ENCODE measurements at regions not wholly inside any gene's neighbourhood (a gene's known extent, or its start where the extent isn't known, plus 50 kb on each side); places are given as distances from the start of the nearest gene placed in this dataset.

DNA sequence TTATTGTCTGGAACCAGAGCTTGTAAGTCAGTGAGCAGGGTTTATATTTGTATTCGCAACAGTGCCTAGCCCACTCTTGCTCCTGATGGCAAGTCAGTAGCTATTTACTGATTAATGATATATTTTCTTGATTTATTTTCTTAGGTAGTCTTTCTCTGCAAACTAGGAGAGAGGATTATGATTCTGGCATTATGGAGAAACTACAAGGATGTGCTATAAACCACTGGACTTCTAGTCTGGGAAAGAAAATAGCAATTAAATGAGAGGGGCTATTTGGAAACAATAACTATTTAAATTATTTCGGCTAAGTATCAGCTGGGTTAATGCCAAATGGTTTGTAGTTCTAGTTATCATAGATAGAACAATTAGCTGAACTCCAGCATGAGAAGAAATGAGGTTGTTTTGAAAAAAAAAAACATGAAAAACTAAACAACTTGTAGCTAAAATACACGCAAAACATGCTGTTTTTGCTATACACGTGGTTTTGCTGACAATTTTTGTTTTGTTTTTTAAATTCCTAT is 304.9 kb upstream of the TCF21 start:
- no peak for DNase-seq

DNA sequence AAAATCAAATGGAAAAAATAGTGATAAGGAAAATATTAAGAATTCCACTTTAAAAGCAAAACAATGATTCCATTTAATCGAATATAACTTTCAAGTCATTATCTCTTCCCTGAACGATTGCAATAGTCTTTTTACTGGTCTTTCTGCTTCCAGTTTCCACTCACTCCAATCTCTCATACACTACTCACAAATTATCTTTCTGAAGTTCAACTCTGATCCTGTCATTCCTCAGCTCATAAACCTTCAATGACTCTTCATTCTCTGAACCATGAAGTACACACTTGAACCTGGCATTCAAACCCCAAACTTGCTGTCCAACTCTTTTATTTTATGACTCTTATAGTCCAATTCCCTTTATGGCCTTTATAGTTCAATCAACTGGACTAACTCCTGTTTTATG is 304.1 kb upstream of the TCF21 start:
- DNase-seq, result no peak

DNA sequence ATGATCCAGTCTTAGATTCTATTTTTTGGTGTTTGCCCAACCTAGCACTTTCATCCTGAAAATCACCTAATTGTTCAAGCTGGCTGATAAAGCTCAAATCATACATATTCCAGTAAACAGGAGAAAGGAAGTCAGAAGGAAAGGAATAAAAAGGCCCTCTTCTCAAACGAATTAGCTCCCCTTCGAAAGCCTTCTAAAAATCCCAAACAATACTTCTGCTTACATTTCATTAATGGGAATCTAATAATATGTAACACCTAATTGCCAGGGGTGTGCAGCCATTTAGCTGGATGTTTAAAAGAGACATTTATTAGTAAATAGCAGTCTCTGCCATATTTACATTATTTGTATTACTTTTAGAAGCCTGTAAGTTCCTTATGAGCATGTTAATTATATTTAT is 302.9 kb upstream of the TCF21 start:
- no peak for DNase-seq

DNA sequence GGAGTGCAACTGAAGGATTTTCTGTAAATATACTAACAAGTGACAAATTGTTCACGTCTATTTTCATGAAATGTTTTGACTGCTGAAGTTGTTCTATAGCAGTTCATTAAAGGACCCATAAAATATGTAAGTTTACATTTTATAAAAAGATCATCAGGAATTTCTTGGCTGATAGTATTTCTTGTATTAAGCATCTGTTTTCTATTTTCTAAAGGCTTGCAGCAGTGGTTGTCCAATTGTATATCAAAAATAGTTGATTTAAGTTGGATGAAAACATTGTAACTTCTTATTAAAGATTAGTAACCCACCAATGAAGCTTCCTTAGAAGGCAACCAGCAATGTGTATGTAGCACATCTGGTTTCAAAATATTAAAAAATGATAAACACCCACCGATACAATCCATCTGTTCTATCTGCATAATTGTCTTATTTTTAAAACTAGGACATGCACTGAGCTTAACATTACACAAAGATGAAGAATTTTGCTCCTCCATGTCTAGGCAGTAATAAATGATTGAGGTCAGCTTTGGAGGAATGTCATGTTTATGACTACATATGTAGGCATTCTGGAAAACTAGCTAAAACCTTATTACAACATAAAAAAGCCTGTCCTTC is 301.3 kb upstream of the TCF21 start:
- DNase-seq, result no peak

DNA sequence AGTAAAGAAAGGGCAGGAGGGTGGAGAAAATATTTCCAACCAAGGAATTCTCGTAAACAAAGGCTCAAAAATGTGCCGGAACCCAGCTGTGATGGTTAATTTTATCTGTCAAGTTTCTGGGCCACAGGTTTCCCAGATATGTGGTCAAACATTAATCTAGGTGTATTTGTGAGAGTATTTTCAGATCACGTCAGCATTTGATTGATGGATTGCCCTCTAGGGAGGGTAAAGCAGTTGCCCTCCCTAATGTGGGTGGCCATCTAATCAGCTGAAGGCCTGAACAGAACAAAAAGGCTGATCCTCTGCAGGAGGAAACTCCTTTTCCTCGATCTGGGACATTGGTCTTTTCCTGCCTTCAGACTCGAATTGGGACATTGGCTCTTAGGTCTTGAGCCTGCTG is 298.7 kb upstream of the TCF21 start:
- no peak for DNase-seq

DNA sequence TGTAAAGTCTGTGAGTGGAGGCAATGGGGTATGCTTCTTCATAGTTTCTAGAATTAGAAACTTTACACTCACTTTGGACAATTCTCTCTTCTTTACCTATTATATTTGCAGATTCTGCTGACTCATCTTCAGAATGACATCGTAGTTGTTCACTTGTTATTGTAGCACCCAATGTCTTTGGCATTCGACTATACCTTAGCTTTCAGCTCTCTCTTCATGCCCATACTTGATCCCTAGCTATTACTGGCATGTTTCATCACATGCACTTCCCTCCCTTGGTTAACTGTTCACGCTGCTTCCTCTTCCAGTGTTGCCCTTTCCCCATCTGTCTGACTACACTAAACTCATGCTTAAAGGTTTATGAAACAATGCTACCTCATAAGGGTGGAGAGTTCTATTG is 298.1 kb upstream of the TCF21 start:
- peak; percentile 76 for DNase-seq

DNA sequence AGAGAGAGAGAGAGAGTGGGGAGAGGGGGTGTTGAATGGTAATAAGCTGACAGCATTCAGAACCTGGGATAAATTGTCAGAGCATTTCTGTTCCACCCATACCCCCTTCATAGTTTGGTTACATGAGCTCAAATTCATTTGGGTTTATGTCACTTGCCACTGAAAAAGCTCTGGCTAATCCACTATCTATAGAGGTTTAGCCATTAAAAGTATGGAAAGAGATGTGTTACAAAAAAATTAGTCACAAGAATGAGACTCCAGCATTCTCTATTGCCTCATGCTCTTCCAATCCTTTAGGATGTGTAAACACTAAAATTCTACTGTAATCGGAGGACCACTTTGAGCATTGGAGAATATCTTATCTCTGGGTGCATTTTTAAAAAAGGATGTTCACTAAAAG is 297.6 kb upstream of the TCF21 start:
- peak; percentile 24 for DNase-seq

DNA sequence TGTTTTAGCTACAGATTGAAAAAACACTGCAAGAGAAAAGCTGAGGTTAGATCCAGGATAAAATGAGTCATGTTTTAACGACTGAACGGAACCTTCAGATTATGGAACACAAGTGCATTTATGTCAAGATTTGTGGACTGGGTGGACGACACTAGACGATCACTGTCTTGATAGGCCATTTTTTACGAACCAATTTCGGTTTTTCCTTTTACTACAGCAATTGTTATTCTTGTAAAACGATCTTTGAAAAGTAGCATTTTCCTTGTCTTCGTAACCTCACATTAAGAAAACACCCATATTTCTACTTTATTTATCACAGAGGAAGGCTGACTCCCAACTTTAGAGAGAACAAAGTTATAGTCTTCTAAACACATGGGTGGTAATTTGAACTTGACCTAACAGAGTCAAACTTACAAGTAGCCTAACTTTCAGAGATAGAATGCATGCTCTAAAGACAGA is 294.2 kb upstream of the TCF21 start:
- peak; percentile 18 for DNase-seq

DNA sequence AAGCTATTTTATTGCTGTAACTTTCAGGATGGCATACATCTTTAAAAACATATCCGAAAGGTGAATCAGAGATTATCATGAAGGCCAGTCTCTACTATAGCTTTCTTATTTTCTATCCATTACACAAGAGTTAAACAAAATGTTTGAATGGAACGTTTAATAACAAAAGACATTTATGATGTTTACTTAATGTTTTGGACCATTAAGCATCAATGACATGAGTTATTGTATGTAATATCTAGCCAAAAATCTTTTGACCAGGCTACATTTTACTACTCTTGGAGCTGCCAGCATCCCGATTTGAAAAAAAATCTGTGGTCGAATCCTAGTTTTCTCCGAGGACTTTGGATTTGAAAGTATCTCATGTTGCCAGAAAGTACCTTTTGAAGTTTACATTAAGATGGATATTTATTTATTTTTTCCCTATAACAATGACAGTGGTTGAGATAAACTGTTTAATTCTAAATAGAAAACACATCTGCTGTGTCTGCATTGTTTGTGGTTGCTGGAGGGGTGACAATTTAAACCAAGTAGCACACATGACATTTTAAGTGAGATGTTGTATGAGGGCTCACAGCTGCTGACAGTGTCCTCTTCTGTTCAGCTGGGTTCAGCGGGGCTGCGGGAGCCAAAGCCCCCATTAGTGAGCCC is 293.7 kb upstream of the TCF21 start:
- no peak for DNase-seq

DNA sequence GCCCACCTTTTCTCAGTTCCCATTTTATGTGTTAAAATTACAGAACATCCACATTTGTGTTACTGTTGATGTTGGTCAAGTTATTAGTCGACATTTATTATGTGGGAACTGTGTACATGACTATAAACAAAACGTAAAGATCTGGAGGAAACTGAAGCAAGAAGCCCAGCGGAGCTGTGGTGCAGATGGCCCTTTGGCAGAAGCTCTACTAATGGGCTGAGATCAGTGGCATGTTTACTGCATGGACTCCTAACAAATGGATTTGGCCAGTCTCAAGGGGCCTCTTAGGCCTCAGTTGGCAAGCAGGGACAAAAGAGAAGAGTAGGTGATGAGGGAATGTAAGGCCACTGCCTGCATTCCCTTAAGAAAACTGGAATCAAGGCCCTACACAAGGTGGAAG is 282.1 kb upstream of the TCF21 start:
- DNase-seq, result no peak

DNA sequence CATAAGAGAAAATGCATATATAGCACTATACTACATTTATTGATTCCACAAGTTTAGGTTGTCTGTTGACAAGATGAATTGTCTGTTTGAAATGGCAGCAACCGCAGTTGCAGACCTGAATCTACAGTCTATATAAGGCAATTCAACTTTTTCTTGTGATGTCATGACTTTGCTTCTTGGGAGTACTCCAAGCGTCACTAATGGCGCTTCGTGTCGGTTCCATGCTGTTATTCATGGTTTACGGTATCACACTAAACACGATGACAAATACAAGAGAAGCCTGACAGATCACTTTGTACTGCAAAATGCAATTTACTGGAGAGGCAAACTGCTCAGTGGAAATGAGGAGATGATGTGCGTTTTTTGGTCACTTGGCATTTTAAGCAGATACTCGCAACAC is 280.3 kb upstream of the TCF21 start:
- DNase-seq, result no peak

DNA sequence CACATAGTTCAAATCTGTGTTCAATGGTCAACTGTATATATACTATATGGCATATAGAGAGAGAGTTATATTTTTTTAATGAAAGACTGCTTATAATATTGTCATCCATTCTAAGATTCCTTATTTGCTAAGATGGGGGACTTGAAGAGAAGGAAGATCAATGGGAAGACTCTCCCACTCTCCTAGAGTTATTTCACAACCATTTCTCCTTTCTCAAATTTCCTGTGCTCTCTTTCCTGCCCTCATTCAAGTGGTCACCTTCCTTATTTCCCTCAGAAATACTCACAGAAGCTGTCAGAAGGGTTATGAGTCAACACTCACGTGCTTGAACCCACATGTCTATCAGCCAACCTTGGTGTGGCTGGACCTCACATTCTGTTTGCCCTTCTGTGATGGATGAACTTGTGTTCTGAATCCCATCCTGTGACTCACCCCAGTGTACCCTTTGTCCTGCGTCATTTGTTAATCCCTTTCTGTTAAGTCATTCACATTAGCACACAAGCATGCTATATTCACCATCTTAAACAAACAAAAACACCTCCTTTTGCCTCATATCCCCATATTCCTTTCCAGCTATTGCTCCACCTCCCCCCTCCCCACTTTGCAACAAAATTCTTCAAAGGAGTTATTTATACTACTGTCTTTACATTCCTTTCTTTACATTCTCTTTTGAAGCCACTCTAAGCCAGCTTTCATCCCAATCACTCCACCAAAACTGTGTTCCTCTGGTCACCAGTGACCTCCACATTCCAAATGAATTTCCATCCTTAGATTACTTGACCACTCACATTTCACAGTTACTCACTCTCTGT is 279.3 kb upstream of the TCF21 start:
- DNase-seq, result peak; percentile 58

DNA sequence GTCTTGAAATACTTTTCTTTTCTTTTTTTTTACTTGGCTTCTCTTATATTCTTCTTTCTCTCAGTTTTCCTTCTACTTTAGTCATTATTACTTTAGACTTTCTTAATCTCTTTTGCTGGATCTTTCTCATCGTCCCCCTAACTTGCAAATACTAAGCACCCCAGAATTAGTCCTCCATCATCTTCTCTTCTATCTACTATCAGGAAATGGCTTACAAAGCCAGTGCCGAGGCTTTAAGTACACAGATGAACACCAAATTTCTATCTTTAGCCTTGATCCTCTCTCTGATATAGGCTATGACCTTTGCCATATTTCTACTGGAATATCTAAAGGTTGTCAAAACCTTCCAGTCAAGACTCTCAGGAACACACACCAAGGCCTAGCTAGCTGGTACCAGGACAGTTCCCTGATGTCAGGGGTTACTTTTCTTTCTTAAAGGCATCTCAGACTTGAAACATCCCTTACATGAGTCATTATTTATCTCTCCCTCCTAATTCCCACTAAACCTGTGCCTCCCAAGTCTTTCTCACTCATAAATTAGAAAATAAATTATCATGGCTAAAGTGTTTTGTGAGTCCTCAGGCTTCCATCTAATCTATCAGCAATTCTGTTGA is 278.6 kb upstream of the TCF21 start:
- no peak for DNase-seq

DNA sequence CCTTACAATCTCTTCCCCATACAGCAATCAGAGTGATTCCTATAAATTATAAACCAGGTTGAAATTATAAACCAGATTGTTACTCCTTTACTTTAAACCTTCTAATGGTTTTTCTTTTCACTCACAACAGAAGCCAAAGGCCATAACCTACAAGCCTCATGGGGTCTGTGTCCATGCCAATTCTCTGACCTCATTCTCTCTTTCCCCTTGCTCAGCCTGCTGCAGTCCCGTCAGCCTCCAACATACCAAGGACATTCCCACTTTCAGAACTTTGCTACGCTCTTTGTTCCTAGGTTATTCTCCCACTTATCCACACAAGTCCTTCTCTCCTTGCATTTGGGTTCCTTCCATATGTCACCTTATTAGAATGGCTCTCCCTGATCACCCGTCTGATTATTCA is 277.9 kb upstream of the TCF21 start:
- no peak for DNase-seq

DNA sequence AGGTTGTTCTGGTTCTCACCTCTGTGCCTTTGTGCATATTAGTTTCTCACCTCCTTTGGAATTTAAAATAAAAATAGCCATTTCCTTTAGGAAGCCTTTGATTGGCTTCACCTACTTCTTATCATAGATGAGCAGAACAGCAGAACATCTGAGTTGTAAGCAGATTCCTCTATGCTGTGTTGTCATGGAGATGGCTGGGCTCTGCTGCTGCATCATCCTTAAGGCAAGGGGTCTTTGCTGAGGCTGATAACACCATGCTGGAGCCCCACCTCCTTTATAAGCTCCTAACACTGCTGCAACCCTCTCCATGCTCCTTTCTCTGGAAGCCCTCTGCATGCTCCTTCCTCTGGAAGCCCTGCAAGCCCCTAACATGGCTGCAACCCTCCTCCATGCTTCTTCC is 276.5 kb upstream of the TCF21 start:
- no peak for DNase-seq

DNA sequence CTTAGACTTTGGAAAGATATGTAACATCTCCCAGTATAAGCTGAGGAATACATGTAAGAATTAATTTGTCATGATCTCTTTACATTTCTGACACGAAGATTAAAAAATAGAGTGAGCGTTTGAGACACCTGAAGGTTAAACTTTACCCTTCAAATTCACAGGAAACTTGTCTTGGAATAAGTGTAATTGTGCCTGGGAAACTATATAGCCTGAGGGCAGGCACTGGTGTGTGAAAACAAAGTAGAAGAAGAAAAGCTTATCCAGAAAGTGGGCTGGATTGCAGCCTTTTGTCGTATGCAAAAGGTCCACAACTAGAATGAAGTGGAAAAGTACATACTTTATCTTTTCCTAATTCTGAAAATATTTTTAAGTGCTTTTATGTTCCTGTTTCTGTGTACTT is 275.7 kb upstream of the TCF21 start:
- DNase-seq, result no peak

DNA sequence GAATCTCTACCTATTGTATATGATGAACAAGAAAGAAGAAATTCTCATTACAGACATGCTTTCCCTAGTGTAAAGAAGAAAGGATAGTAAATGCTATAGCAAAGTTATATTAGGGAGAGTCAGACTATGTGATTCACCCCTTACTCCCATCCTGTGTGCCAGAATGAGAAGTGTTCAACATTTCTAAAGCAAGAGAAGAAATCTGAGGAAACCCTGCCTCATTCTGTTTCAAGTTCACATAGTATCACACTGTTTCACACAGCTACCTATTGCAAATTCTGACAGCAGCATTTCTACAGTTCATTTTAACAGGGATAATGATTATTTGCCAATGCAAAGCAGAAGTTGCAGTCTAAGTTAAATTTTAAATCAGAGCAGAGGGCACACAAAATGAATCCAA is 267.2 kb upstream of the TCF21 start:
- no peak for DNase-seq

DNA sequence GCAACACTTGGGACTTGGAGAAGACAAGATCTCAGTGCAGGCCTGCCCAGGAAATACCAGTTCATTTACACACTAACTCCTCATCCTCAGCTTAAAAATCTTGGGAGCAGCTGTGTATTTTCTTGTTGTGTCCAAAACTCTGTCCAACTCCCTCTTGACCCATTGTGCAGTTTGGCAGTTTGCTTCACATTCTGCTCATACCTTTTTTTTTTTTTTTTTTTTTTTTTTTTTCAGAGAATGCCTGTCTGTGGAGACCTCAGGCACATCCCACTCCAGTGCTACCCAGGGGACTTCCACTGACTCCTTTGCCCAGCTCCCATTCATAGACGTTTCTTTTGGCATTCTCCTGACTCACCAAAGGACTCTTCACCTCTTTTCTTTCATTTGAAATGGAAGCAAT is 265.8 kb upstream of the TCF21 start:
- DNase-seq, result no peak

DNA sequence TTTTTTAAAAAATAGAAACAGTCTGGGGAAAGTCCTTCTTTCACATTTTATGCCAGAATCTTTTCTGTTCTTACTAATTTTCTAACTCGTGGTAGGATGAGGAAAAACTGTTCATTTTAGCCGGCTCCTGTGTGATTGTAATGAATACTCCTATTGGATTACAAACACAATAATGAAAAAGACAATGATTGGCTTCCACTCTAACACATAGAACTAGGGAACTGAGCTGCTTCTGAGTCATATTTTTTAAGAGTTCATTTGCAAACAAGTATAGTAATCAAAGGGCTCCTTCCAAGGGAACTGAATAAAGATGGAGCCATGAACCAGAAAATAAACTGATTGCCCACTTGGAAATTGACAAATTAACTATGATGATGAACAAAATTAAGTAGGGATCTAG is 265.3 kb upstream of the TCF21 start:
- DNase-seq, result no peak

DNA sequence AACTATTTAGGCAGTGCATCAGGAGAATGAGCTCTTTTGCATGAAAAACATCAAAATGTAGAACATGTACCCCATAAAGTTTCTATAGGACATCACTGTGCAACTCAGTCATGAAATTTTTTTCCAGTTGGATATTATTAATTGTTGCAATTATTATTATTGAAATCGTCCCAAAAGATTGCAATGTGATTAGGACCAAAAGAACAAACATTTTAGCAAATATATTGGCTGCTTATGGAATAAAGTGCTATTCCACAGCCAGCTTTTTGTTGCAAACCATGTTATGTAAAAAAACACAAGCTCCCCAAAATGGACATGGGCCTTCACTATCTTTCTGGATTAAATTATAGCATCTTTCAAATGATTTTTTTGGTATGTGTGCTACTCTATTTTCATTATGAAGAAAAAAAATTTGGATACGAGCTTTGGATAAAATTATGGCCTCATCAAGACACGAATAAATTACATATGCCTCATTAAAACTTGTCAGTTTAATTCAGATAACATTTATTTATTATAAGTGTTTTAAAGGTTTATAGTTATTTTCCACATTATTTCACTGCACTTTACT is 262.7 kb upstream of the TCF21 start:
- no peak for DNase-seq

DNA sequence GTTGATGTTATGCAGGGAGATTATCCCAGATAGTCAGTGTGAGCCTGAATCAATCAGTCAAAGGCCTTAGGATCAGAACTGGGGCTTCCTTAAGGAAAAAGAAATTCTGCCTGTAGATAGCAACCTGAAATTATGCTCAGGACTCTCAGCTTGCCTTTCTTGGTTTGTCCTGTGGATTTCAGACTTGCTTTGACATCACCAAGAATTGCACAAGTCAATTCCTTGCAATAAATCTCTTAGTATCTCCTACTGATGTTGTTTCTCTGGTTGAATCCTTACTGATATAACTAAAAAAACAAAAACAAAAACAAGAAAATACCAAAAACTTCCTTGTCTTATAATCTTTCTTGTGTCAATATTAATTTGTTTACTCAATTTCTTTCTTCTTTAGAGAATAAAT is 258.9 kb upstream of the TCF21 start:
- no peak for DNase-seq

DNA sequence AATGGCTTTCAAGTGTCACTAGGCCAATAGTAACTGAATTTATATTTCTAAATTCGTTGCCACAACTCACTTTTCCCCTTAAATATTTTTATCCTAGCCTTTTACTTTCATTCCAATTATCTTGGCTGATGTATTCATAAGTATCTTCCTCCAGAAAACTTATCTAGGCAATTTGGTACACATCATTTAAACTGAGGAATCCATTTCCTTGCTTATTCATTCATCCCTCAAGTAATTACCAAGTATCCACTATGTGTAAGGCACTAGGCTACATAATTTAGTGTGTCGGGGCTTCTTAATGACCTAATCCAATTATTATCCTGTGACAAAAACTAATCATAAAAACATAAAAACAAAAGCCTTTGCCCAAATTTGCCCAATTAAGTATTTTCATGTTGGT is 258.3 kb upstream of the TCF21 start:
- no peak for DNase-seq

DNA sequence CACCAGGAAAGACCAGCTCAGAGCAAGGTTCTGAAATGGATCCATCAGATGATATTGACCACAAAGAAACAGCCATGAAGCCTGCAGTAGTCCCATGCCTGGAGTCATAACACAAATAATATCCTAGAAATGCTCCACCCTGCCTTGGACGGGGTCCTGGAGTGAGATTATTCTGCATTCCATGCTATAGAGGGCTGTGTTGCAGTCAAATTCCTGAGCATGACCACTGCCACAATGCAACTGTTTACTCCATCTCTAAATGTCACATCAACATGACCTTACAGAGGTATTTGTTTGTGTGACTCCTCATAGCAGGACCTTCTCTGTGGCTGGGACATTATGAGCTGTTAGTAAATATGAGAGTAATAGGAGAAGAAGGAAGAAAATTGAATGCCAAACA is 257.5 kb upstream of the TCF21 start:
- no peak for DNase-seq

Measured in OCI-M1 (cell line).